Gastrocnemius medialis (tissue), 4 donors: ENCODE measurements at regions not wholly inside any gene's neighbourhood (a gene's known extent, or its start where the extent isn't known, plus 50 kb on each side); places are given as distances from the start of the nearest gene placed in this dataset.

Source experiments
- POLR2A ChIP-seq, 2 donors: fragments of 450-650 bp; IDR thresholded peaks; one replicate each; pipeline ENCODE4 v1.6.1; 2017; ENCODE audit warnings: antibody characterized with exemption in 2 of 2, mild to moderate bottlenecking in 2 of 2, moderate library complexity in 2 of 2
- TF ChIP-seq, protein P1 (sequence below), 5 experiments: fragments of 450-650 bp in 3 of 5; fragments of 200-600 bp in 2 of 5; sonication (generic) in 2 of 5; IDR thresholded peaks in 4 of 5; conservative IDR thresholded peaks in 1 of 5; 1 replicate in 4 of 5; 2 replicates in 1 of 5; pipeline ENCODE4 v1.5.1; 2016 to 2019; ENCODE audit warnings: antibody characterized with exemption in 5 of 5, mild to moderate bottlenecking in 3 of 5, moderate library complexity in 3 of 5

DNA sequence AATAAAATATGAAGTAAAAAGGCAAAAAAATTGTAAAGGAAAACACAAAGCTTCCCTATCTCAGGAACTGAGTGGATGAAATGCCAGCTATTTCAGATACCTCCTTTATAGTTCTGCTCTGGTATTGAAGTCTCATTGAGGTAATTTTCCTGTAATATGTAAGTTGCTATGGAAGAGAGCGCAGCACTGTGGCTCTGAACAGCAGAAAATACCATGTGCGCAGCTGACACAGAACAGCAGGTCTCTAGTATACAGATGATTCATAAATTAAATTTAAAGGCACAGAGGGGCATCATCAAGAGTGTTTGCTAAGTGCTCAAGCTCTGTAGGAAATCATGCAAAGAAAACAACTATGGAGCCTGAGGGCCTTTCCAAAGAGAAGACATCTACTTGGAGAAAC, 315.3 kb upstream of the CDH7 start:
- TF ChIP-seq, protein P1, sequence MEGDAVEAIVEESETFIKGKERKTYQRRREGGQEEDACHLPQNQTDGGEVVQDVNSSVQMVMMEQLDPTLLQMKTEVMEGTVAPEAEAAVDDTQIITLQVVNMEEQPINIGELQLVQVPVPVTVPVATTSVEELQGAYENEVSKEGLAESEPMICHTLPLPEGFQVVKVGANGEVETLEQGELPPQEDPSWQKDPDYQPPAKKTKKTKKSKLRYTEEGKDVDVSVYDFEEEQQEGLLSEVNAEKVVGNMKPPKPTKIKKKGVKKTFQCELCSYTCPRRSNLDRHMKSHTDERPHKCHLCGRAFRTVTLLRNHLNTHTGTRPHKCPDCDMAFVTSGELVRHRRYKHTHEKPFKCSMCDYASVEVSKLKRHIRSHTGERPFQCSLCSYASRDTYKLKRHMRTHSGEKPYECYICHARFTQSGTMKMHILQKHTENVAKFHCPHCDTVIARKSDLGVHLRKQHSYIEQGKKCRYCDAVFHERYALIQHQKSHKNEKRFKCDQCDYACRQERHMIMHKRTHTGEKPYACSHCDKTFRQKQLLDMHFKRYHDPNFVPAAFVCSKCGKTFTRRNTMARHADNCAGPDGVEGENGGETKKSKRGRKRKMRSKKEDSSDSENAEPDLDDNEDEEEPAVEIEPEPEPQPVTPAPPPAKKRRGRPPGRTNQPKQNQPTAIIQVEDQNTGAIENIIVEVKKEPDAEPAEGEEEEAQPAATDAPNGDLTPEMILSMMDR (IDR thresholded peaks at IDR 0.05 in 4 of 5, conservative IDR thresholded peaks at IDR 0.05 in 1 of 5): no peak
- no peak for TF ChIP-seq POLR2A (IDR thresholded peaks at IDR 0.05)
